Peyer's patch (tissue), 4 donors: ENCODE measurements at regions not wholly inside any gene's neighbourhood (a gene's known extent, or its start where the extent isn't known, plus 50 kb on each side); places are given as distances from the start of the nearest gene placed in this dataset.

Source experiments
- CTCF ChIP-seq, 6 experiments: fragments of 450-650 bp in 4 of 6; fragments of 200-600 bp in 2 of 6; sonication (generic) in 1 of 6; IDR thresholded peaks; one replicate each; pipeline ENCODE4 v1.5.1; 2017 to 2019; ENCODE audit warnings: antibody characterized with exemption in 6 of 6, mild to moderate bottlenecking in 3 of 6, moderate library complexity in 1 of 6
- POLR2A ChIP-seq, 2 donors: fragments of 450-650 bp; IDR thresholded peaks; one replicate each; pipeline ENCODE4 v1.5.1; 2017; ENCODE audit warnings: antibody characterized with exemption in 2 of 2, mild to moderate bottlenecking in 2 of 2, moderate library complexity in 2 of 2

GRCh38 chr9:96117398-96118080 lies 184.4 kb downstream of the HSD17B3 start:
- no peak for TF ChIP-seq CTCF (IDR thresholded peaks at IDR 0.05)
- TF ChIP-seq POLR2A (IDR thresholded peaks at IDR 0.05) = no peak
